Upper lobe of left lung (tissue), 4 donors: ENCODE measurements at regions not wholly inside any gene's neighbourhood (a gene's known extent, or its start where the extent isn't known, plus 50 kb on each side); places are given as distances from the start of the nearest gene placed in this dataset.
"Not testable (repeated sequence)": the region's sequence is repeated elsewhere in the genome, so short reads cannot be mapped to it uniquely, and the experiment has no call there.

Experiments used
- EP300 ChIP-seq, 4 donors: sonication (generic); formaldehyde crosslinking; IDR thresholded peaks; one replicate each; pipeline ENCODE4 v1.5.1; 2017; ENCODE audit warnings: antibody characterized with exemption in 4 of 4, control low read depth in 2 of 4
- POLR2A ChIP-seq, 4 donors: fragments of 450-650 bp; IDR thresholded peaks; one replicate each; pipeline ENCODE4 v1.5.1; 2016 to 2017; ENCODE audit warnings: antibody characterized with exemption in 4 of 4, mild to moderate bottlenecking in 2 of 4
- POLR2AphosphoS5 ChIP-seq, 2 donors: sonication (generic); formaldehyde crosslinking; IDR thresholded peaks; one replicate each; pipeline ENCODE4 v1.5.1; 2017; ENCODE audit warnings: antibody characterized with exemption in 2 of 2
- TF ChIP-seq, protein P1 (sequence below), 6 experiments: fragments of 450-650 bp in 4 of 6; fragments of 200-600 bp in 2 of 6; sonication (generic) in 2 of 6; IDR thresholded peaks; one replicate each; pipeline ENCODE4 v1.5.1; 2016 to 2019; ENCODE audit warnings: antibody characterized with exemption in 6 of 6

DNA sequence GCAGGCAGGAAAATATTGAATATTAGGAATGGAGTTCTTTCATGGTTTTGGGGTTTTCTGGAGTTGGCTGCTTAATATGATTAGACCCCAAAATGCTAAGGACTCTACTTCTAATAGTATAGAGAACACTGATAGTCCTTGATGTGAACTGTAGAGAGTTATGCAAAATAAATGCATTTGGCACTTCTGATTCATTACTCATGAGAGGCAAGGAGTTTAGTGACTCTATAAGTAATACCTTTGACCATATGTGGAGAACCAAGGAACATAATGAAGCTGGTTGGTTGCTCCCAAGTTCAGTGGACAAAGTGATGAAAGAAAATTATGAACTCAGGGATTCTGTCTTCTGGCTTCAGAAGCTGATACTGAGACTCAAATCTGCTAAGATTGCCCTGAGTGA is 83.9 kb upstream of the RANBP6 start:
- not testable (repeated sequence) for TF ChIP-seq POLR2A, POLR2AphosphoS5, EP300 (IDR thresholded peaks at IDR 0.05)
- TF ChIP-seq, protein P1, sequence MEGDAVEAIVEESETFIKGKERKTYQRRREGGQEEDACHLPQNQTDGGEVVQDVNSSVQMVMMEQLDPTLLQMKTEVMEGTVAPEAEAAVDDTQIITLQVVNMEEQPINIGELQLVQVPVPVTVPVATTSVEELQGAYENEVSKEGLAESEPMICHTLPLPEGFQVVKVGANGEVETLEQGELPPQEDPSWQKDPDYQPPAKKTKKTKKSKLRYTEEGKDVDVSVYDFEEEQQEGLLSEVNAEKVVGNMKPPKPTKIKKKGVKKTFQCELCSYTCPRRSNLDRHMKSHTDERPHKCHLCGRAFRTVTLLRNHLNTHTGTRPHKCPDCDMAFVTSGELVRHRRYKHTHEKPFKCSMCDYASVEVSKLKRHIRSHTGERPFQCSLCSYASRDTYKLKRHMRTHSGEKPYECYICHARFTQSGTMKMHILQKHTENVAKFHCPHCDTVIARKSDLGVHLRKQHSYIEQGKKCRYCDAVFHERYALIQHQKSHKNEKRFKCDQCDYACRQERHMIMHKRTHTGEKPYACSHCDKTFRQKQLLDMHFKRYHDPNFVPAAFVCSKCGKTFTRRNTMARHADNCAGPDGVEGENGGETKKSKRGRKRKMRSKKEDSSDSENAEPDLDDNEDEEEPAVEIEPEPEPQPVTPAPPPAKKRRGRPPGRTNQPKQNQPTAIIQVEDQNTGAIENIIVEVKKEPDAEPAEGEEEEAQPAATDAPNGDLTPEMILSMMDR (IDR thresholded peaks at IDR 0.05) = not testable (repeated sequence)
